Hematopoietic multipotent progenitor cell treated with erythropoietin and hydrocortisone succinate and interleukin-3 and kit ligand, for 4 days (in vitro differentiated cells): ENCODE measurements at regions not wholly inside any gene's neighbourhood (a gene's known extent, or its start where the extent isn't known, plus 50 kb on each side); places are given as distances from the start of the nearest gene placed in this dataset.

ENCODE experiments used
- DNase-seq: peaks from one replicate; pipeline ENCODE4 v3.0.0-alpha.2; 2015

DNA sequence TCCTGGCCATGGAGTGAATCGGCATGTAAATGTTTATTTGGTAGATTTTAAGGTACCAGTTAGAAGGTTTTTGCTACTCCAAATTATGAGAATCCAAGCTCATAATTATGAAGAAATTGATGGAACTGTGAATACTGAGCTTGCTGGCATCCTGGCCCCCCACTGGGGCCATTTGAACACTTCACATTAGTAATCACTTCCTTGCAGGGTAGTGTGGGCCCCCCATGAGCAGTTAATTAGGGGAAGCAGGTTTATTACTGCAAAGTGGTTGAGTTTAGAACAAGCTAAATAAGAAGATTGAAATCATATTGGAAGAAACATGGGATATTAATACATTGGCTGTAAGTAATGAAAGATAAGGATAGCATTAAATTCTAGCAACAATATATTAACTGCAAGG, 86.7 kb downstream of the S1PR1 start:
- DNase-seq, result no peak

DNA sequence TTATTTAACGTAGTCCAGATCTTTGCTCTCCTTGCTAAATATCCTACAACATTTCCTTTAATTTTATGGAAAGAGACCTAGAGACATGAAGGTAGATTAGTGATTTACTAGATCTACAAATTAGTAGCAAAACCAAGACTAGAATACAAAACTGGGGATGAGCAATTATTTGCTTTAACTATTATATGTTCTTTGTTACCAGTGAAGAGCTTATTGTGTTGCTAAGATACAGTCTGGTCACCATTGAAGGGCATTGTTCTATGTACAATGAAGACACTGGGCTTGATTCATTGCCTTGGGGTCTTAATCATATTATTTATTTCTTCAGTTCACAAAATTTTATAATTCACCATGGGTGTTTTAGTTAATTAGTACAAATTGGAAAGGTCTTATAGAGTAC, 88.3 kb downstream of the S1PR1 start:
- DNase-seq, result no peak

DNA sequence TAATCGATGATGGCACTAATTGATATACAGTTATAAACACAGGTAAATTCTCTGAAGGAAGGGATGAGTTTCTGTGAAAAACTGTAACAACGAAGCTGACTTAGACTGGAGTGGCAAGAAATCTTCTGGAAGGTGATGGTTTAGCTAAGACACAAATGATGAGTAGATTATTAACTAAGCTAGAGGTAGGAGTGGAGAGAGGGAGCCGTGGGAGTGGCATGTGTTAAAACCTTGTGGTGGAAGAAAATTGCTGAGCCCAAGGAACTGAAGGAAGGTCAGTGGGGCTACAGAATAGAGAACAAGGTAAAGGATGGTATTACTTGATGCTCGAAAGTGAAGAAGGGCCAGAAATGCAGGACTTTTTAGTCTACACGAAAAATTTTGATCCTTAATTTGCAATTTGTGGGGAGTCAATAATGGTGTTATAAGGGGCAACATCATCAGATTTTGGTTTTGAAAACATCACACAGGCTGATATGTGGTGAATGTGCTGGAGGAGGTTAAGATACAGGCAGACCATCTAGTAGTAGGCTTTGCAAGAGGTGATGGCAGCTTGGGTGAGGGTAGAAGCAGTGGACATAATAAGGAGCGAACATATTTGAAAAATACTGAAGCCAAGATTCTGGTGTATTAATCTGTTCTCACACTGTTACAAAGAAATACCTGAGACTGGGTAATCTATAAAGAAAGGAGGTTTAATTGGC, 93.8 kb downstream of the S1PR1 start:
- no peak for DNase-seq

DNA sequence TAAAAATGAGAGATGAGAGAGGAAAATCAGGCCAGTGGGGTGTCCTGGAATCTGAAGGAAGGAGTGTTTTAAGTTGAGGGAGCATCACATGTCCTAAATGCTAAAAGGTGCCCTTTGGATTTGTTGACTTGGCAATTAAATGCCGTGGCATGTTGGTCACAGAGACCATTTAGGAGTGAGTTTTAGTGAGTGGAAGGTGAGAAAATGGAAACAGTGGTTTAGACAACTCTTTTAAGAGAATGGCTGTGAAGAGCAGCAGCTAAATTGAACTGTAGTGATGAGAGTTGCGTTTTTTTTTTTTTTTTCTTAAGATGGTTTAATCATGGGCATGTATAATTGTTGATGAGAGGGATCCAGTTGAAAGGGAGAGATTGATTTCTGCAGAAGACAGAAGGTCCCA, 95.0 kb downstream of the S1PR1 start:
- no peak for DNase-seq

DNA sequence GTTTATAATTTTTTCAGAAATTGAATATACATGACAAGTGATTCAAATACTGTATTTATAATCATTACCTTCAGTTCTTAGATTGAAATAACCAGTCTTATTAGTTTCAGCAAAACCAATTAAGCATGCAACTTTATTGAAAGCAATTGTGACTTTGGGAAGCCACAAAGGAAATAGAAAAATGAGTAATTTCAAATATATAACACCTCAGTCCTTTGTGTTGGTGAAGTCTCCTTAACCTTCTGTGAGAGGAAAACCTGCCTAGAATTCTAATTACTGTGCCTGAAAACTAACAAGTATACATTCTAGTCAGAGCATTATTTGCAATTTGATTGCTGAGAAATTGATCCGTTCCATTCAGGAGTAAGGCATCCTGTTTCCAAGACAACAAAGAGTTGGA, 95.8 kb downstream of the S1PR1 start:
- no peak for DNase-seq

DNA sequence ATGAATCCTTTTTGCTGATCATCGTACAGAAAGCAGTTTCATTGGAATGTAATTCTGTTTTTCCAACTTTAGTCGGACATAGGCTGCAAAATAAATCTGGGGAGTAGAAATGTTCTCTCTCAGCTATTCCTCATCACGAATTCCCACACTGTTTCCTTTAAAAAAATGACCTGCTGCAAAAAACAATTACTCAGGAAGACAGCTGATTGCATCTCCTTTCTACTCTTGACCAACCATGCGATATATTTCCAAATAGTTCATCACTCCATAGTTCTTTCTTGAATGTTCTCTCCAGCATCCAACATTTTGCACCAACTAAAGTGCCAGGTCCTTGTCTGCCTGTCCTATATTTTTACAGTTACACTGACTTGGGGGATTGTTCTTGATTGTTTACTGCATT, 96.4 kb downstream of the S1PR1 start:
- no peak for DNase-seq

DNA sequence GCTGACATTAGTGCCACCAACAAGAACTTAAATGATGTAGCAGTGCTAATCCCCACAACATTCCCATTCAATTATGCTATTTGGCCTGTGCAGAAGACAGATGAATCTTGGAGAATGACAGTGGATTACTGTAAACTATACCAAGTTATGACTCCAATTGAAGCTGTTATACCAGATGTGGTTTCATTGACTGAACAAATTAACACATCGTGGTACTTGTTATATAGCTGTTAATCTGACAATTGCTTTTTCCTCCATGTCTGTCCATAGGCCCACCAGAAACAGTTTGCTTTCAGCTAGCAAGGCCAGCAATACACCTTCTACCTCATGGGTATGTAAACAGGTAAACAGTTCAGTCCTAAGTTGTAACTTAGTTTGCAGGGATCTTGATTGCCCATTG, 101.1 kb downstream of the S1PR1 start:
- DNase-seq, result no peak

DNA sequence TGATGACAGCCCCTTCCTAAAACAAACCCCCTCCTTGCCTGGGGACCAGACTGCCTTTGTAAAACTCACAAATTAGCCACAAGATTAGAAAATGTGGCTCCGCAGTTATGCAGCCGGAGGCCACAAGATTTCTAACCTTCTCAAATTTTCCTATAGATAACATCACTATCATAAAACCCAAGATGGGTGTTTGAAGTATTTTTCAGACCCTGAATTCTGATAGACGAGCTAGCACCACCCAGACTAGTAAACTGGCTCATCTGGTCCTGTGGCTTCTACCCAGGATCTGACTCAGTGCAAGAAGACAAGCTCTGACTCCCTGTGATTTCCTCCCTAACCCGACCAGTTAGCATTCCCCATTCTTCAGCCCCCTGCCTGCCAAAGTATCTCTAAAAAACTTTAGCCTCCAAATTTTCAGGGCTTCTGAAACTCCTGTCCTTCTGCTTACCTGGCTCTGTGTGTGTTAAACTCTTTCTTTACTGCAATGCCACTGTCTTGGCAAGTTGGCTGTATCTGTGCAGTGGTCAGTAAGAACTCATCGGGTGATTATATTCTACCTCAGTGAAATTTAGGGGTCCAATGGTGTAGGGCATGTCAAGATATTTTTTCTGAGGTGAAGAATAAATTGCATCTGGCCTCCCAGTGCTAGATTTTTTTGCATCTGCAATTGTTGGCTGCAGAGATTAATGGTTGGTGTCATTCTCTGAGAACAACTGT, 102.1 kb downstream of the S1PR1 start:
- no peak for DNase-seq

DNA sequence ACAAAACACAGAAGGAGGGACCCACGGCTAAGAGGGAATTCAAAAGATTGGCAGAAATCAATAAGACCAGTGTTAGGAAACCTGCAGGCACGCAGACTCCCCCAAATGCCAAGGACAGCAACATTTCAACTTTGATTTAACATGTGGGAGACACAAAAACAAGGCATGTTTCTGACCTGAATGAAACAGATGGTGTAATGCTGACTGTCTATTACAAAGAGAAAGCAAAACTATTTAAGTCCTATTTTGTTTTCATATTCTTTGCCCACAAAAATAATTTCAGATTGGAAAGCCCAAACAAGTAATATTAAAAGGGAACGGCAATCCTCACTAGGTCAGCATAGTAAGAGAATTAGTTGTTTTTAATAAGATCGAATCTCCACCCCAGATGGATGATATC, 107.9 kb downstream of the S1PR1 start:
- DNase-seq, result no peak

DNA sequence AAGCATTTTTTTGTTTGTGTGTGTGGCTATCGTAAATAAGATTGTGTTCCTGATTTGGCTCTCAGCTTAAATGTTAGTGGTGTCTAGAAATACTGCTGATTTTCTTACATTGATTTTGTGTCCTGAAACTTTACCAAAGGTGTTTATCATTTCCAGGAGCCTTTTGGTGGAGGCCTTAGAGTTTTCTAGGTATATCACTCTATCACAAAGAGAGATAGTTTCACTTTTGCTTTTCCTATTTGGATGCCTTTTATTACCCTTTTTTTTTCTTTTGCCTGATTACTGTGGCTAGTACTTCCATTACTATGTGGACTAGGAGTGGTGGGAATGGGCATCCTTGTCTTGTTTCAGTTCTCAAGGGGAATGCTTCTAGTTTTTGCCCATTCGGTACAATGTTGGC, 109.6 kb downstream of the S1PR1 start:
- no peak for DNase-seq

DNA sequence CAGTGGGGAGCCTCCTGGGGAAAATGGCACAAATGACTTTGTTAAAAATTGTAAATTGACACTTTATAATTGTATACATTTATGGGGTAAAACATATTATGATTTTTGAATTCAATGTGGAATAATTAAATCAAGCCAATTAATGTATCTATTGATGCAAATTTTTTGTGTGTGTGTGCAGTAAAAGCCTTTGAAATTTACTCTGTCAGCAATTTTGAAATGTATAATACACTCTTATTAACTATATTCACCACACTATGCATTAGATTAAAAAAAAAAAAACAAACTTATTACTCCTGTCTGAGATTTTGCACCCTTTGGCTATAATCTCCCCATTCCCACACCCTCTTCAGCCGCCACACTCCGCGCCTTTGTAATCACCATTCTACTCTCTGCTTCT, 119.2 kb downstream of the S1PR1 start:
- DNase-seq, result no peak

DNA sequence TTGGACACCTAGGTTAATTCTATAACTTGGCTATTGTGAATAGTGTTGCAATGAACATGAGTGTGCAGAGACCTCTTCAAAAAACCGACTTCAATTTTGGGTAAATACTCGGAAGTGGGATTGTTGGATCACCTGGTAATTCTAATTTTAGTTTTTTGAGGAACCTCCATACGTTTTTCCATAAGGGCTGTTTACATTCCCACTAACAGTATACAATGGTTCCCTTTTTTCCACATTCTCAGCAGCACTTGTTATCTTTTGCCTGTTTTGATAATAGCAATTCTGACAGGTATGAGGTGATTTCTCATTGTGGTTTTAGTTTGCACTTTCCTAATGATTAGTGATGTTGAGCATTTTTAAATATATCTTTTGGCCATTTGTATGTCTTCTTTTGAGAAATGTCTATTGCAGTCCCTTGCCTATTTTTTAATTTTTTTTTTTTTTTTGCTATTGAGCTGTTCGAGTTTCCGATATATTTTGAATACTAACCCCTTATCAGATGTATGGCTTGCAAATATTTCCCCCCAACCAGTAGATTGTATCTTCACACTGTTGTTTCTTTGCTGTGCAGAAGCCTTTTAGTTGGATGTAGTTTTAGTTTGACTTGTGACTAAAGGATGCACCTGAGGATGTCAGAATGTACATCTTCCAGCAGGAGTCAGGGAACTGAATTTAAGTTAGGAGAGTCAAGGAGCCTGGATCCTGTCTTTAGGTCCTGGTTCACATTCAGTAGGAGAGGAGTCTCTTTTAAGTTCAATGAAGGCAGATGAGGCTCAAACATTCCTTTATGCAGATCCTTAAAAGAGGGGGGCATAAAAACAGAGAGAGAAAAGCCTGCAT, 120.0 kb downstream of the S1PR1 start:
- no peak for DNase-seq

DNA sequence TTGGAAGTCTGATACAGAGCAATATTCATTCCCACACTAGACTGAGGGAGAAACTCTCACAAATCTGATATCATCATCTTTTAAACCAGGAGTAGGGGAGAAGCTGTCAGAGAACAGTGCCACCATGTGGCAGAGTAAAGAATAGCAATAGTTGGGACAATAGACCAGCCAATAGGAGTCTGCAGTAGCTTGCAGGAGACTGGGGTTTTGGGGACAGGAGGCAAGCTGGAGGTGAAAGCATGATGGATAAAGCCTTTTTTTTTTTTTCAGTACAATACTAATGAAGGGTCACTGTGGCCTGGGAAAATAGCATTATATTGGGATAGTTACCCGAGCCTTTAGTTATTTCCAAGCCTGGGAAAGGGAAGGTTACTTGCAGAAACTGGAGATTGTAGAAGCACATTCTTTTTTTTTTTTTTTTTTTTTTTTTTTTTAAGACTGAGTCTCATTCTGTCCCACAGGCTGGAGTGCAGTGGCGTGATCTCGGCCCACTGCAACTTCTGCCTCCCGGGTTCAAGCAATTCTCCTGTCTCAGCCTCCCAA, 120.7 kb downstream of the S1PR1 start:
- peak; percentile 91 for DNase-seq

DNA sequence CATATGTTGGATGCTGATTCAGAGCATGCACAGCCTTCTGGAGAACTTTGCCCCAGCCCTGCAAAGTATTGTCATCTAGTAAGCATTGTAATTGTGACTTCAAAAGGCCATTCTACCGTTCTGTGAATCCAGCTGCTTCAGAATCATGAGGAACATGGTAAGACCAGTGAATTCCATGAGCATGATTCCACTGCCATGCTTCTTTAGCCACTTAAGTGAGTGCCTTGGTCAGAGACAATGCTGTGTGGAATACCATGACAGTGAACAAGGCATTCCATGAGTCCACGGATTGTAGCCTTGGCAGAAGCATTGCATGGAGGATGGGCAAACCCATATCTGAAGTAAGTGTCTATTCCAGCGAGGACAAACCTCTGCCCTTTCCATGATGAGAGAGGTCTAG, 123.7 kb downstream of the S1PR1 start:
- DNase-seq, result no peak

DNA sequence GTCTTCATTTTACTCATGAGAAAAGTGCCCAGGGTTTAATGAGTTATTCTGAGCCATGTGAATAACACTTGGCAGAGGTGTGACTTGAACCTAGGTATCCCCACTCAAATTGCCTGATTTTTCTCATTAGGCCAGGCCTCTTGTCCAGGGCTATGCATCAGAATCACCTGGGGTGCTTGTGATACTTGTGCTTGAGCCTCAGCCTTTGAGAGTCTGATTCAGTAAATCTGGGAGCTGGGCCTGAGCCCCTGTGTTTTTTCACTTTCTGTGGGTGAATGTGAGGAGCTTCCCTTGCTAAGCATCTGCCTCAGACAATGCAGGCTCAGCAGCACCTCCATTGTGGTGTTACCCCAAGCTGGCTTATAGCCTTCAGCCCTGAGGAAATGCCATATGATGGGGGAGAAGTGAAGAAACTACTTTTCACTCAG, 127.1 kb downstream of the S1PR1 start:
- DNase-seq, result no peak

DNA sequence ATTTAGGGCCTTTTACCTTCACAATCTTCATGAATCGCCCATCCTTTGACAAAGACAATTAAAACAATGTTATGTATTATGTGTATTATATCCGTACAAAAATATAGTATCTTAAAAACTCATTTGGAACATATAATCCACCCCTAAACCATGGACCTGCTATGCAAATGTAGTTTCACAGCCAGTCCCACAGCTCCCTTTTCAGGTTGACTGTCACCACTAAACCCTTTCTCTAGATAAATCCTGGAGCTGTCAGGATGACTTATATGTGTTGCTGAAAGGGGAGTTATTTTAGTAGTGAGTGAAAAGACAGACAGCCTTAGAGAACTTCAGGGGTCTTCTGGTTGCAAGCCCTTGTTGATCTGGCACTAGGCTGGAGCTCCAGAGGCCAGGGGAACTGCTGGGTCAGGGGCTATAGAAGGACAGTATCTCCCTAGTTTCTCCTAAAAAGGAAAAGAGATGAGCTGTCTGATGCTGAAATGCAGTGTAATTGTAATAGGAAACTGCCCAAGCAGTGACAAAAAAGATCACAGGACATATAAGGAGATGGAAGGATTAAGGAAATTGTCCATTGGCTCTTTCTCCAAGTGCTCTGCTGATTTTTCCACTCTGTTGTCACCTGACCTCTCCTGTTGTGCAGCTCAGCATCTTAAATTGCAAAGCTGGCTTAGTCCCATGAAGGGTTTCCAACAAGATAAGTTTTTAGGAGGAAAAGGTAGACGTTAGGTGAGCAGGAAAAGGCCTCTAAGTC, 127.7 kb downstream of the S1PR1 start:
- no peak for DNase-seq

DNA sequence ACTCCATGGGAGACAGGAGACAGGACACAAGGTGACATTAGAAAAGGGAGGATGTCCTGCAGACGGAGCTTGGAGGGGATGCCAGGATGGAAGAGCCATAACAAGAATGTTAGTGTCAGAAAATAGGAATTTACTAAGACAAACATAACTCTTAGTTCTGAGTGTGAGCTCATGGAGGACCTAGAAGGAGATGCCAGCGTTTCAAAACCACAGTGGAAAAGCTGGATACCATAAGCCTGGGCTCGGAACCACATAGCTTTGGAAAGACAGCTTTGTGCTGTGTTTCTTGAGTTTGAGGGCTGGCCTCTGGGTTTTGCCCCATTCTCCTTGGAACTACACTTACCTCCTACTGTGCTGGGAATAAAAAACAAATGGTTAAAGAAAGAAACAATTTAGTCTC, 128.4 kb downstream of the S1PR1 start:
- DNase-seq, result no peak

DNA sequence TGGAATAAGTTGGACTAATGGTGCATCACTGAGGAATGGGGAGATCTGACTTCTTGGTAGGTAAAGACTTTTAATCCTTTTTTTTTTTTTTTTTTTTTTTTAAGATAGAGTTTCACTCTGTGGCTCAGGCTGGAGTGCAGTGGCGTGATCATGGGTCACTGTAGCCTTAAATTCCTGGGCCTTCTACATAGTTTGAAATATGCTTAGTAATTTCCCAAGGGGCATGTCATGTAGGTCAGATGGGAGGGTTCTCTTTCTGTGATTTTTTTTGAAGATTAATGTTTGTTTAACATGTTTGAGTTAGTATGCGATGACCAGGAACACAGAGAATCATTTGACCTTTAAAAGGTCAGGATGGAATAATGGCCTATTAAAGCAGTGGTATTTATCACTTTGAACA, 129.1 kb downstream of the S1PR1 start:
- DNase-seq, result no peak

DNA sequence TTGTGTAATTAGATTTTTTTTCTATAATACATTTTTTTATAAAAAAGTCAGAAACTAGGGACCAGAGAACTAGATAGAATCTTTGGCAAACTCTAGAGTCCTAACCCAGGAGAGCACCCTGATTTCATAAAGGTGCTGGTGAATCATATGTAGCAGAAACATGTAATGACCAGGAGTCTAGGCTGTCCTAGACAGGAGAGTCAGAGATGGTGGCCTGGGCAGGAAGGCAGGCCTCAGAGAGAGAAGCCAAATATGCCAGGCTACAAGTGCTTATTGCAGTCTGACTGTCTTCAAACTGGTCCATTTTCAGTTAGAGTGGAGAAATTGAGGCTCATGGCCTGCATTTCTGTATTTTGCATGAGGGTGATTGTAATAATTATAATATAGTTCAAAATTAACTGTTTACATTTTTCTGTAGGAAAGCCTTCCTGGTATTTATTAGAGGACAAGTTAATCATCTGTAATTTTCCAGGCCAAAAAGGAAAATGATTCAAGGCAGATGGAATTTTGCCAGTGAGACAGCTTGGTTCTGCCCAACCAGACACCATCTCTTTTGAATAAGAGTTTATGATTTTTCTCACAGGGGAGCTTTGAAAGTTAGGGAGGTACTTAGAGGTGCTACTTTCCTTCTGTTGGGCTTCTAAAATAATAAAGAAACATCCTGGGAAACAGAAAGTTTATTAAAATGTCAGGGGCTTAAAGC, 129.8 kb downstream of the S1PR1 start:
- DNase-seq, result no peak

DNA sequence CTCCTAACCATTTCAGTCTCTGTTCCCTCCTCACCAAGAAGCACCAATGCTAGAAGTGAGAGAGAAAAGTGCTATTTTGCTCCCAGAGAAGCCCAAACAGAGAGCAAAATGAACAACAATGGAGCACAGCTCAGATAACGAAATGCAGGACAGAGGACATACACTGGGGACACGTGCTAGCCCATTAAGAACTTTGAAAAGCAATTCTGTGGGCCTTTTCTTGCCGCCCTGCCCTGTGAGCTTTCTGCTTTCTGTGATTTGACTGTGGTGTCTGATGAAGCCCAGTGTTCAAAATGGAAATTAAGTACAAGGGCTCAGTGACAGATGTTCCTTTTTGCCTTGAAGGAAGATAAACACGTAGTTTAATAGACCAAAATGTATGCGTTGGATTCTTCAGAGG, 130.8 kb downstream of the S1PR1 start:
- DNase-seq, result no peak

DNA sequence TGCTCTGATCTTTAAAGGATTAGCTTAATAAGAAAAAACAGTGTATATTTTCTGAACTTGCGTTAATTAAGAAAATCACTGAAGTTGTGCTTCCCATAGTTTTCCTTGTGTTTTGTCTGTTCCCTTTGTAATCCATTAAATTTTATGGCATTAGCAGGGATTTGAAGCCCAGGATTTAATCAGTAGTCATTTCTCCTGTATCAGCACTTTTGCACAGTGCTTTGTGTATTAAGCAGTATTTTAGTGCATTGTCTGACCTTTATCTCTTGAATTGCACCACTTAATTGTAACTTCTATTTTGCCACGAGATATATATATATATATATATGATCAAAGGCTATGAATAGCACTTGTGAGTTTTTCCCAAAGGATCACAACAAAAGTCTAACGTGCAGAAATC, 133.7 kb downstream of the S1PR1 start:
- no peak for DNase-seq

DNA sequence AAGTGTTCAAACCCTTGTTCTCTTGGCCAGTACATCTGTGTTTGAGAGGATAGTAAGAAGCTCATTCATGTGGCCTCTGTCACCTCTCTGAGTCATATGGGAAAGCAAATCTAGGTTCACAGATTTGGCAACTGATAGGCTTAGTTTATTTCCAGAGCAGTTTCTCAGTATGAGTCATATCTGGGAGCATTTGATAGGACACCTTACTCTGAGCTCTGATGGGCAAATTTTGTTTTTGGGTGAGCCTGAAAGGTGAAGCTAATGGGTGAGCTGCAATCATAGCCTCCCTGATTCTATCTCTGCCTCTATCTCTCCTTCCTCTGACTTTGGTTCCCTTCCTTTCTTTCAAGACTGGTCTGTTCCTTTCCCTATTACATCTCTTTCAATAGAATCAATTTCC, 134.4 kb downstream of the S1PR1 start:
- peak; percentile 7 for DNase-seq
